ENCODE measurements at regions not wholly inside any gene's neighbourhood (a gene's known extent, or its start where the extent isn't known, plus 50 kb on each side); places are given as distances from the start of the nearest gene placed in this dataset.
A peak's percentile ranks its signal among the peaks of the same experiment; 100 is the strongest.

DNA sequence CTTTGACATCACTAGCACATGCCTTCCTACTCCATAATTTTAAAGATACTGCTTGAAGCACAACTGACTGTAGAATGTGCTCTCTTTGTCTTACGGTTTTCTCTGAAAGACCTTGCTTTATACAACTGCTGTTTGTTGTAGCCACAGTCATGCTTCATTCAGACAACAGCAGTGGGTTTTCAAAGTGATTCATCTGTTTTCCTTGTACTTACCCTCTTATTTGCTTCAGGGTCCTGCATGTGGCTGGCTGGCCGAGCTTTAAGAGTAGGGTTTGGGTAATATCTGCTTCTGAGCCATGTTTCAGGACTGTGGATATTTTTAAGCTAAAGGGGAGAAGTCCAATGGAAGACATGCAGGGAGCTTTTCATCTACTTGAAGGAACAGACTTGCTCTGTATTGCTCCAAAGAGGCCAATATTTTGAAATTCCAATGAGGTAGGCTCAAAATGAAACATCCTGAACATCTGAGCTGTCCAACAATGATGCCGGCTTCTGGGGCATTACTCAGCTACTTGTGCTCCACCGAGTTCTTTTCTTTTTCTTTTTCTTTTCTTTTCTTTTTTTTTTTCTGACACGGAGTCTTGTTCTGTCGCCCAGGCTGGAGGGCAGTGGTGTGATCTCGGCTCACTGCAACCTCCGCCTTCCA is 160.2 kb upstream of the SGK1 start:
- no peak for DNase-seq (ENCODE audit: low read depth in 1 of 2, low spot score in 1 of 2)
- no peaks in the 10 kb centered on the region for H3K9me3 ChIP-seq
- H3K4me1 ChIP-seq: peaks cover 18% of the 10 kb centered on the region
- ChIA-PET CTCF (interaction anchor here (0.6 kb wide), 1 partner anchor 320 kb away, joined by 3 read pairs; no protein-coding TSS in a partner anchor), POLR2A (no interaction called here)
- H3K4me2 ChIP-seq: no peak overlapping the region
- TF ChIP-seq FOSB (CRISPR knock-in tag; IDR thresholded peaks at IDR 0.05) (no peak), FOSL2 (IDR thresholded peaks at IDR 0.05) (no peak), FOSL2 (CRISPR knock-in tag; IDR thresholded peaks at IDR 0.05) (no peak), ZNF302 (CRISPR knock-in tag; IDR thresholded peaks at IDR 0.05) (no peak), SMC3 (IDR thresholded peaks at IDR 0.05) (no peak), FOXS1 (CRISPR knock-in tag; IDR thresholded peaks at IDR 0.05) (no peak), HOXB5 (CRISPR knock-in tag; IDR thresholded peaks at IDR 0.05) (no peak), TP53 (CRISPR knock-in tag; IDR thresholded peaks at IDR 0.05) (no peak), ELK1 (IDR thresholded peaks at IDR 0.05; ENCODE audit: low read depth, low read length) (no peak), RFX5 (IDR thresholded peaks at IDR 0.05) (no peak), CEBPB (IDR thresholded peaks at IDR 0.05) (no peak)
- TF ChIP-seq, protein P1, sequence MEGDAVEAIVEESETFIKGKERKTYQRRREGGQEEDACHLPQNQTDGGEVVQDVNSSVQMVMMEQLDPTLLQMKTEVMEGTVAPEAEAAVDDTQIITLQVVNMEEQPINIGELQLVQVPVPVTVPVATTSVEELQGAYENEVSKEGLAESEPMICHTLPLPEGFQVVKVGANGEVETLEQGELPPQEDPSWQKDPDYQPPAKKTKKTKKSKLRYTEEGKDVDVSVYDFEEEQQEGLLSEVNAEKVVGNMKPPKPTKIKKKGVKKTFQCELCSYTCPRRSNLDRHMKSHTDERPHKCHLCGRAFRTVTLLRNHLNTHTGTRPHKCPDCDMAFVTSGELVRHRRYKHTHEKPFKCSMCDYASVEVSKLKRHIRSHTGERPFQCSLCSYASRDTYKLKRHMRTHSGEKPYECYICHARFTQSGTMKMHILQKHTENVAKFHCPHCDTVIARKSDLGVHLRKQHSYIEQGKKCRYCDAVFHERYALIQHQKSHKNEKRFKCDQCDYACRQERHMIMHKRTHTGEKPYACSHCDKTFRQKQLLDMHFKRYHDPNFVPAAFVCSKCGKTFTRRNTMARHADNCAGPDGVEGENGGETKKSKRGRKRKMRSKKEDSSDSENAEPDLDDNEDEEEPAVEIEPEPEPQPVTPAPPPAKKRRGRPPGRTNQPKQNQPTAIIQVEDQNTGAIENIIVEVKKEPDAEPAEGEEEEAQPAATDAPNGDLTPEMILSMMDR (IDR thresholded peaks at IDR 0.05): no peak
- peak overlapping the region in 1 of 2 experiments; percentile 54; a peak in 2 of 6 replicates for H3K27ac ChIP-seq
- no peak overlapping the region for H3K4me3 ChIP-seq
- WGBS (ENCODE audit: missing lambda C conversion rate): 72% methylated on average over 8 of the region's 8 CpGs
- no peak for FAIRE-seq
- no peak for ATAC-seq

- ATAC-seq: no peak
- CTCF ChIA-PET: no interaction called here
- 0 out of 3 replicates have a peak, but pooled peaks cover 5% of the 10 kb centered on the region for H3K4me1 ChIP-seq
- H3K4me2 ChIP-seq: no peak overlapping the region
- no peak for FAIRE-seq
- WGBS (ENCODE audit: missing lambda C conversion rate): 80% methylated on average over 9 of the region's 9 CpGs
- TF ChIP-seq E2F6 (IDR thresholded peaks at IDR 0.05; ENCODE audit: borderline replicate concordance, low read depth) (no peak), POLR2AphosphoS2 (conservative IDR thresholded peaks at IDR 0.05; ENCODE audit: low read length) (no peak), ATOH8 (CRISPR knock-in tag; IDR thresholded peaks at IDR 0.05; ENCODE audit: low read depth) (no peak), MAX (IDR thresholded peaks at IDR 0.05) (no peak), KDM1A (IDR thresholded peaks at IDR 0.05; ENCODE audit: low read depth) (no peak), RNF2 (IDR thresholded peaks at IDR 0.05; ENCODE audit: borderline replicate concordance, low read depth) (no peak), HMGXB4 (CRISPR knock-in tag; IDR thresholded peaks at IDR 0.05; ENCODE audit: borderline replicate concordance) (no peak), HEYL (CRISPR knock-in tag; IDR thresholded peaks at IDR 0.05) (no peak), EHF (CRISPR knock-in tag; IDR thresholded peaks at IDR 0.05) (no peak), HOXB13 (CRISPR knock-in tag; IDR thresholded peaks at IDR 0.05; ENCODE audit: low read depth) (no peak), KDM5A (IDR thresholded peaks at IDR 0.05) (no peak), EHMT2 (IDR thresholded peaks at IDR 0.05; ENCODE audit: low read depth) (no peak), MAZ (IDR thresholded peaks at IDR 0.05; ENCODE audit: borderline replicate concordance, low read depth, low read length) (no peak), PHF8 (IDR thresholded peaks at IDR 0.05; ENCODE audit: borderline replicate concordance, low read depth) (no peak), POLR2A (IDR thresholded peaks at IDR 0.05; ENCODE audit: low read length) (no peak), FOSB (CRISPR knock-in tag; IDR thresholded peaks at IDR 0.05) (no peak), ESRRA (IDR thresholded peaks at IDR 0.05; ENCODE audit: borderline replicate concordance, low read length) (no peak)
- TF ChIP-seq, protein P2, sequence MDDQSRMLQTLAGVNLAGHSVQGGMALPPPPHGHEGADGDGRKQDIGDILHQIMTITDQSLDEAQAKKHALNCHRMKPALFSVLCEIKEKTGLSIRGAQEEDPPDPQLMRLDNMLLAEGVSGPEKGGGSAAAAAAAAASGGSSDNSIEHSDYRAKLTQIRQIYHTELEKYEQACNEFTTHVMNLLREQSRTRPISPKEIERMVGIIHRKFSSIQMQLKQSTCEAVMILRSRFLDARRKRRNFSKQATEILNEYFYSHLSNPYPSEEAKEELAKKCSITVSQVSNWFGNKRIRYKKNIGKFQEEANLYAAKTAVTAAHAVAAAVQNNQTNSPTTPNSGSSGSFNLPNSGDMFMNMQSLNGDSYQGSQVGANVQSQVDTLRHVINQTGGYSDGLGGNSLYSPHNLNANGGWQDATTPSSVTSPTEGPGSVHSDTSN (IDR thresholded peaks at IDR 0.05): no peak
- TF ChIP-seq, protein P3, sequence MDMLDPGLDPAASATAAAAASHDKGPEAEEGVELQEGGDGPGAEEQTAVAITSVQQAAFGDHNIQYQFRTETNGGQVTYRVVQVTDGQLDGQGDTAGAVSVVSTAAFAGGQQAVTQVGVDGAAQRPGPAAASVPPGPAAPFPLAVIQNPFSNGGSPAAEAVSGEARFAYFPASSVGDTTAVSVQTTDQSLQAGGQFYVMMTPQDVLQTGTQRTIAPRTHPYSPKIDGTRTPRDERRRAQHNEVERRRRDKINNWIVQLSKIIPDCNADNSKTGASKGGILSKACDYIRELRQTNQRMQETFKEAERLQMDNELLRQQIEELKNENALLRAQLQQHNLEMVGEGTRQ (IDR thresholded peaks at IDR 0.05): no peak
- POLR2A ChIA-PET: no interaction called here
- H3K27ac ChIP-seq: no peak overlapping the region; a peak in 1 of 6 replicates
- no peak for DNase-seq (ENCODE audit: low read depth in 1 of 2, low spot score in 1 of 2)
- no peaks in the 10 kb centered on the region for H3K9me3 ChIP-seq
- H3K4me3 ChIP-seq: no peak overlapping the region
These were observed 157.0 kb upstream of the SGK1 start for GRCh38 chr6:134474955-134475354.
